ENCODE measurements at regions not wholly inside any gene's neighbourhood (a gene's known extent, or its start where the extent isn't known, plus 50 kb on each side); places are given as distances from the start of the nearest gene placed in this dataset.

DNA sequence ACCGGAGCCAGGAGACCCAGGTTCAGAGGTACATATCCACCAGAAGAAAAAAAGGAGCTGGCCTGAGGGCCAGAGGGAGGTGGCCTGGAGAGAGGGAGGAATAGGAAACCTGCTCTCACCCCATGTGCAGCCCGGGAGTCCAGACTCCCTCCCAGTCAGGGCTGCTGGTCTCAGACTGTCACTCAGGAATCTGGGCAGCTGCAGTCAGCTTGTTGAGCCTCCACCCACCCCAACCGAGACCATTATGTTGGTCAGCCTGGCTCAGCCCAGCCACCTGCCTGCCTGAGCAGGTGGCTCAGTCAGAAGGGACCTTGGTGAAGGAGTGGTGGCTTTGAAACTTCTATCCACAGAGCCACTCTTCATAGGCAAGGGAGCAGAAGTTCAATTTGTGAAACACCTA is 53.3 kb upstream of the EPB41L1 start:
- H3K4me3 ChIP-seq (ENCODE audit: low read depth, low read length), result no peak overlapping the region
- no peak for DNase-seq (ENCODE audit: low read depth)
- TF ChIP-seq MYC (IDR thresholded peaks at IDR 0.05; ENCODE audit: low read depth, low read length) (no peak), POLR2A (IDR thresholded peaks at IDR 0.05; ENCODE audit: extremely low read depth, insufficient read length) (no peak)
- TF ChIP-seq, protein P1, sequence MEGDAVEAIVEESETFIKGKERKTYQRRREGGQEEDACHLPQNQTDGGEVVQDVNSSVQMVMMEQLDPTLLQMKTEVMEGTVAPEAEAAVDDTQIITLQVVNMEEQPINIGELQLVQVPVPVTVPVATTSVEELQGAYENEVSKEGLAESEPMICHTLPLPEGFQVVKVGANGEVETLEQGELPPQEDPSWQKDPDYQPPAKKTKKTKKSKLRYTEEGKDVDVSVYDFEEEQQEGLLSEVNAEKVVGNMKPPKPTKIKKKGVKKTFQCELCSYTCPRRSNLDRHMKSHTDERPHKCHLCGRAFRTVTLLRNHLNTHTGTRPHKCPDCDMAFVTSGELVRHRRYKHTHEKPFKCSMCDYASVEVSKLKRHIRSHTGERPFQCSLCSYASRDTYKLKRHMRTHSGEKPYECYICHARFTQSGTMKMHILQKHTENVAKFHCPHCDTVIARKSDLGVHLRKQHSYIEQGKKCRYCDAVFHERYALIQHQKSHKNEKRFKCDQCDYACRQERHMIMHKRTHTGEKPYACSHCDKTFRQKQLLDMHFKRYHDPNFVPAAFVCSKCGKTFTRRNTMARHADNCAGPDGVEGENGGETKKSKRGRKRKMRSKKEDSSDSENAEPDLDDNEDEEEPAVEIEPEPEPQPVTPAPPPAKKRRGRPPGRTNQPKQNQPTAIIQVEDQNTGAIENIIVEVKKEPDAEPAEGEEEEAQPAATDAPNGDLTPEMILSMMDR (IDR thresholded peaks at IDR 0.05; ENCODE audit: low read depth, low read length), result no peak
- TF ChIP-seq, protein P2, sequence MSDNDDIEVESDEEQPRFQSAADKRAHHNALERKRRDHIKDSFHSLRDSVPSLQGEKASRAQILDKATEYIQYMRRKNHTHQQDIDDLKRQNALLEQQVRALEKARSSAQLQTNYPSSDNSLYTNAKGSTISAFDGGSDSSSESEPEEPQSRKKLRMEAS (IDR thresholded peaks at IDR 0.05; ENCODE audit: low read depth, low read length), result no peak

DNA sequence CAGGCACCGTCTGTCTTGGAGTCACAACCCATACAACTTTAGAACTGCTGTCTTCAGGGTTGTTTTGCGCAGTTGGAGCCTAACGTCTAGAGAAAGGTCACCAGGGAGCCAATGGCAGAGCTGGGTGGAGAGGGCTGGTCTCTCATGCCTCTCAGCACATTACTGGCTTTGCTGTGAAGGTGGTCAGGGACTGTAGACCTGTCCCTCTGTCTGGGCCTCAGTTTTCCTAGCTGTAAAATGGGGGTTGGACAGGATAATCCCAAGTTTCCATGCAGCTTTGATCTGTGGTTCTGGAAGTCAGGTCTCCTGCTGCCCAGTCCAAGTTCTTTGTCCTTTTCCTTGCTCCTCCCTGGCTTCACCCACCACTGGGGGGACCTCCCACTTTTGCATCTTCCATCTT is 52.2 kb upstream of the EPB41L1 start:
- no peak for DNase-seq (ENCODE audit: low read depth)
- TF ChIP-seq POLR2A (IDR thresholded peaks at IDR 0.05; ENCODE audit: extremely low read depth, insufficient read length) (no peak), MYC (IDR thresholded peaks at IDR 0.05; ENCODE audit: low read depth, low read length) (no peak)
- TF ChIP-seq, protein P1 (IDR thresholded peaks at IDR 0.05; ENCODE audit: low read depth, low read length), result no peak
- TF ChIP-seq, protein P2 (IDR thresholded peaks at IDR 0.05; ENCODE audit: low read depth, low read length), result no peak
- no peak overlapping the region for H3K4me3 ChIP-seq (ENCODE audit: low read depth, low read length)

DNA sequence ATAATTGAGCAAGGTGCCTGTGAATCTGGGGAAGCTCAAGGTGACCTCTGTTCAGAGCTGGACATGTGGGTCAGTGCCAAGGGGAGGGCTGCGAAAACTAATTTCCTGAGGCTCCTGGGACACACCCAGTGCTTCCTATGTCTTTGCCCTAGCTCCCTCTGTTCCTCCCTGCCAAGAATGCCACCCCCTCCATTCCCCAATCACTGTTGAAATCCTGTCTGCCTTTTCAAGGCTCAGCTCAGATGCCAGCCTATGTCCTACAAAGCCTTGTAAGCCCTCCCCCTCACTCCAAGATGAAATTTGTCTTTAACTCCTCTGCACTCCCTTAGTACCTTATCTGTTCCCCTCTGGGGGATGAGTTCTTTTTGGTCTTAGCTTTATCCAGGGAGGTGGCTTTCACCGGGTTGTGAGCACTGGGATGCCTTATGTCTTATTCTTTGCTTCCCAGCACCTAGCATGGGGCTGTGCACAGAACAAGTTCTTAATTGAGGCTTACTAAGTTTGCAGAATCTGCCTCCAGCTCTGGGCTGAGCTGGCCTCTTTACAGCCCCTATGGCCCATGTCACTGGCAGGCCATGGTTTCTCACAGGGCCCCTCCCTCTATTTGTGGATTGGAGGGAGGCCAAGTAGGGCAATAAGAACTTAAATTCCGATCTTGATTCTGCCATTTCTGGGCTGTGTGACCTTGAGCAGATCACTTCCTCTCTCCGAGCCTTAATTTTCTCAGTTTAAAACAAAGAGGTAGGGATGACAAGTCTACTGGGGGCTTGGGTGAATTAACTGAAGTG is 51.5 kb upstream of the EPB41L1 start:
- DNase-seq (ENCODE audit: low read depth), result no peak
- H3K4me3 ChIP-seq (ENCODE audit: low read depth, low read length), result no peak overlapping the region
- TF ChIP-seq MYC (IDR thresholded peaks at IDR 0.05; ENCODE audit: low read depth, low read length) (no peak), POLR2A (IDR thresholded peaks at IDR 0.05; ENCODE audit: extremely low read depth, insufficient read length) (no peak)
- TF ChIP-seq, protein P1 (IDR thresholded peaks at IDR 0.05; ENCODE audit: low read depth, low read length), result no peak
- TF ChIP-seq, protein P2 (IDR thresholded peaks at IDR 0.05; ENCODE audit: low read depth, low read length), result no peak

DNA sequence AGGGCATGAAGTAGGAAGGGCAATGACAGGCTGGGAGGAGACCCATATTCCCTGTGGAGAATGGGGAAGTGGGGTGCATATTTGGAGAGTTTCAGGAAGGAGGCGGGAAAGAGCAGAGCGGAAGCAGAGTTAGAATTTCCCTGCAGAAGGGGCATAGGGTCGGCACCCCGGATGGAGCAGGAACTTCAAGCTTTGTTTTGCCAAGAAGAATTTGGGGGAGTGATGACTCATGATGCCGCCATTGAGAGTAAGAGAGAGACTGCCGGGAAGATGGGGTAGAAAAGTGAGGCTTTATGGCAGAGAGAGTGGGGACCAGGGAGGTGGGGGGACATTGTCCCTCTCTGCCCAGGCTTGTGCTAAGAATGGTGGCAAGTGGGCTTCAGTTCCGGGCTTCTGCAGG is 50.3 kb upstream of the EPB41L1 start:
- TF ChIP-seq POLR2A (IDR thresholded peaks at IDR 0.05; ENCODE audit: extremely low read depth, insufficient read length) (no peak), MYC (IDR thresholded peaks at IDR 0.05; ENCODE audit: low read depth, low read length) (no peak)
- TF ChIP-seq, protein P2 (IDR thresholded peaks at IDR 0.05; ENCODE audit: low read depth, low read length), result no peak
- TF ChIP-seq, protein P1 (IDR thresholded peaks at IDR 0.05; ENCODE audit: low read depth, low read length), result no peak
- DNase-seq (ENCODE audit: low read depth), result no peak
- no peak overlapping the region for H3K4me3 ChIP-seq (ENCODE audit: low read depth, low read length)
